ENCODE measurements at regions not wholly inside any gene's neighbourhood (a gene's known extent, or its start where the extent isn't known, plus 50 kb on each side); places are given as distances from the start of the nearest gene placed in this dataset.

DNA sequence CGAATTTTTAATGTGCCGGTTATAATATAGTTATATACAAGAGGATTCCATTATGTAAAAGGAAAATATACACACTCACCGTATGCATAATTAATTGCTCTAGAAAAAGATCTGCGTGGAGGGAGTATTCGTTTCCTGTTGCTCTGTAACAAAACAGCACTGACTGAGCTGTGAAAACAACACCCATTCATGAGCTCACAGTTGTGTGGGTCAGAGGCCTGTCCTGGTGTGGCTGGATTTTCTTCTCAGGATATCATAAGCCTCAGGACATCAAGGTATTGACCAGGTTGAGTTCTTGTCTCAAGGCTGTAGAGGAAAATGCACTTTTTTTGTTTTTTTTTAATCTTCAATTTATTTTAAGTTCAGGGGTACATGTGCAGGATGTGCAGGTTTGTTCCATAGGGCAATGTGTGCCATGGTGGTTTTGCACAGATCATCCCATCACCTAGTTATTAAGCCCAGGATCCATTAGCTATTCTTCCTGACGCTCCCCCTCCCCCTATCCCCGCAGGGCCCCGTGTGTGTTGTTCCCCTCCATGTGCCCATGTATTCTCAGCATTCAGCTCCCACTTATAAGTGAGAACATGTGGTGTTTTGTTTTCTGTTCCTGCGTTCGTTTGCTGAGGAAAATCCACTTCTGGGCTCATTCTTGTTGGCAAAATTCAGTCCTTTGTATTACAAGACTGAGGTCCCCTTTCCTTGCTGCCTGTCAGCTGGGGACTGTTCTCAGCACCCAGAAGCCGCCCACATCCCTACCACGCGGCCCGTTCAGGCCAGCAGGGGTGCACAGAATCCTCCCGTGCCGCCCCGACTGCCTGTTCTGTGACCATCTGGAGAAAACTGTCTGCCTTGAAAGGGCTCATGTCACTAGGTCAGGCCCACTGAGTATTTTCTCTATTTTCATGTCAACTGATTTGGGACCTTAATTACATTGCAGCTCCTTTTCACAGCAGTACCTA, 87.4 kb upstream of the ERRFI1 start:
- no peak for DNase-seq

DNA sequence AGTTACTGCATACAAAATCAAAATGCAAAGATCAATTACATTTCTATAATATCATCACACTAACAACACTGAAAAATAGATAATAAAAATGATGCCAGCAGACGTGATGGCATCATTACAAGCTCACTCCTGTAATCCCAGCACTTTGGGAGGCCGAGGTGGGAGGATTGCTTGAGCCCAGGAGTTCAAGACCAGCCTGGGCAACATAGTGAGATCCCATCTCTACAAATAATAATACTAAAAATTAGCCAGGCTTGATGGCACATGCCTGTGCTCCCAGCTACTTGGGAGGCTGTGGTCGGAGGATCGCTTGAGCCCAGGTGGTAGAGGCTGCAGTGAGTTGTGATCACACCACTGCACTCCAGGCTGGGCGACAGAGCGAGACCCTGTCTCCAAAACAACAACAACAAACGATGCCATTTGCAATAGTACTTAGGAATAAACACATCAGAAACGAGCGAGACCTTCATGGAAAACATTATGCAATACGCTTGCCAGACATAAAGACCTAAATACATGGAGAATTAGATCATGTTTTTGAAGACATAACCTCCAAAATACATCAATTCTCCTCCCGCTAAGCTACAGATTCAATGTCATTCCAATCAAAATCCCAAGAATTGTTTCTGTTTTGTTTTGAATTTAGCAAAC, 86.6 kb upstream of the ERRFI1 start:
- no peak for DNase-seq

DNA sequence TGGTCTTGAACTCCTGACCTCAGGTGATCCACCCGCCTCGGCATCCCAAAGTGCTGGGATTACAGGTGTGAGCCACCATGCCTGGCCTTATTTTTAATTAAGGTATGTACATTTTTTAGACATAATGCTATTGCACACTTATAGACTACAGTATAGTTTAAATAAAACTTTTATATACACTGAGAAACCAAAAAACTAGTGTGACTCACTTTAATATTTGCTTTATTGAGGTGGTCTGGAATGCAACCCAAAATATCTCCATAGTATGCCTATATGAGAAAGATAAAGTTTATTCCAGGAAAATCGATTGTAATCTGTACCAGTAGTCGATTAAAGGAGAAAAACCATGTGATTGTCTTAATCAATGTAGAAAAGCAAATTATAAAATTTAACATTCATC, 85.5 kb upstream of the ERRFI1 start:
- no peak for DNase-seq

DNA sequence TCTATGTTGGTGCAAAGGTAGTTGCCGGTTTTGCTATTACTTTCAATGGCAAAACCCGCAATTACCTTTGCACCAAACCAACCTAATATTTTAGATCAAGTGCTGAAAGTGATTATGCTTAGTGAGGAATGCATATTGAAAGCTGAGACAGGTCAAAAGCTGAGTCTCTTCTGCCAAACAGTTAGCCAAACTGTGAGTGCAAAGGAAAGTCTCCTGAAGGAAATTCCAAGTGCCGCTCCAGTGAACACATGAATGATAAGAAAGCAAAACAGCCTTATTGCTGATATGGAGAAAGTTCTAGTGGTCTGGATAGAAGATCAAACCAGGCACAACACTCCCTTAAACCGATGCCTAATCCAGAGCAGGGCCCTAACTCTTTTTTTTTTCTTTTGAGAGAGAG, 83.1 kb upstream of the ERRFI1 start:
- DNase-seq = no peak

DNA sequence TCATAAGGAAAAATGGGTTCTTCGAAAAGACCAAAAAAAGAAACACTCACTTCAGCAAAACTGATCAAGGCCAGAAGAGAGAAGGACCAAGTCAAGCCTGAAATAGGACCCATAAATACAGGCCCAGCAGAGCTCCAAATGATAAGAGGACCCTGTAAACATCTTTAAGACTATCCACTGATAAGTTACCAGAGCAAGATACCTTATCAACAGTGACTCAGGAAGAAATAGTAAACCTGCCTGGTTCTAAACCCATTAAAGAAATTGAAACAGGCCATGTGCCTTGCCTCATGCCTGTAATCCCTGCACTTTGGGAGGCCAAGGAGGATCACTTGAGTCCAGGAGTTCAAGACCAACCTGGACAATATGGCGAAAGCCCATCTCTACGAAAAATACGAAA, 81.8 kb upstream of the ERRFI1 start:
- no peak for DNase-seq

DNA sequence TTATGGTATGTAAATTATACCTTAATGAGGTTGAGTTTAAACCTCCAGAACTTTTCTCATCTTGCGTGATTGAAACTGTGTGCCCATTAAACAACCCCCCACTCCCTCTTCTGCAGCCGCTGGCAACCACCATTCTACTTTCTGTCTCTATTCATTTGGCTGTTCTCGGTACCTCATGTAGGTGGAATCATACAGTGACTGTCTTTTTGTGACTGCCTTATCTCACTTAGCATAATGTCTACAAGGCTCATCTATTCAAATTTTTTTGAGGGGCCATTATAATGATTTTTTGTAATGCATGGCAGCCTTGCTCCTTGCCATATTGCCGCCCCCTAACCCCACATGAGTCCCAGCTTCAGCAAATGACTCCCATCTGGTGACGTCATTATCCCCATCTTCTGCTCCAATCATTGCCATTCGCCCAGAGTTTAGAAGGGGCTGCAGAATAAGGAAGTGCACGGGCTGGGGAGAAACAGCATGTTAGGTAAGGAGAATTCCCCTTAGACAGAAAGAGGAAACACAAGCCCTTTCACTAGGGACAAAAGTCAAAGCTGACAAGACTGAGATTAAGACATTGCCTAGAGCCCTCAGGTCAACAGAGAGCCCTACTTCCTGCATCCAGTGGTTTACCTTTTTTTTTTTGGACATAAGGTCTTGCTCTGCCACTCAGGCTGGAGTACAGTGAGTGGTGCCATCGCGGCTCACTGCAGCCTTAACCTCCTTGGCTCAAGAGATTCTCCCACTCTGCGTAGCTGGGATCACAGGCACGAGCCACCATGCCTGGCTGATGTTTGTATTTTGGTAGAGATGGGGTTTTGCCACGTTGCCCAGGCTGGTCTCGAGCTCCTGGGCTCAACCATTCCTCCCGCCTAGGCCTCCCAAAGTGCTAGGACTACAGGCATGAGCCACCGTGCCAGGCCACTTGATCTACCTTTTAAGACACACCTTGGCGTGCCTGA, 78.4 kb upstream of the ERRFI1 start:
- DNase-seq = no peak

DNA sequence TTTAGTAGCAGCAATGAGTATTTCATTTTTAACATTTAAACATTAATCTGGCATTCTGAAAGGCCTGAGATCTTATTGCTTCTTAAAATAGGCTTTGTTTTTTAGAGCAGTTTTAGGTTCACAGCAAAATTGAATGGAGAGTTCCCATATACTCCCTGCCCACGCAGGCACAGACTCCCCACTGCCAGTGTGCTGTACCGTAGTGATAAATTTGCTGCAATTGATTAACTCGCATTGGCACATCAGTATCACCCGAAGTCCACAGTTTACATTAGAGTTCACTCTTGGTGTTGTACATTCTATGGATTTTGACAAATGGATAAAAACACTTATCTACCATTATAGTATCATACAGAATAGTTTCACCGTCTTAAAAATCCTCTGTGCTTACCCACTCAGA, 71.8 kb upstream of the ERRFI1 start:
- no peak for DNase-seq

DNA sequence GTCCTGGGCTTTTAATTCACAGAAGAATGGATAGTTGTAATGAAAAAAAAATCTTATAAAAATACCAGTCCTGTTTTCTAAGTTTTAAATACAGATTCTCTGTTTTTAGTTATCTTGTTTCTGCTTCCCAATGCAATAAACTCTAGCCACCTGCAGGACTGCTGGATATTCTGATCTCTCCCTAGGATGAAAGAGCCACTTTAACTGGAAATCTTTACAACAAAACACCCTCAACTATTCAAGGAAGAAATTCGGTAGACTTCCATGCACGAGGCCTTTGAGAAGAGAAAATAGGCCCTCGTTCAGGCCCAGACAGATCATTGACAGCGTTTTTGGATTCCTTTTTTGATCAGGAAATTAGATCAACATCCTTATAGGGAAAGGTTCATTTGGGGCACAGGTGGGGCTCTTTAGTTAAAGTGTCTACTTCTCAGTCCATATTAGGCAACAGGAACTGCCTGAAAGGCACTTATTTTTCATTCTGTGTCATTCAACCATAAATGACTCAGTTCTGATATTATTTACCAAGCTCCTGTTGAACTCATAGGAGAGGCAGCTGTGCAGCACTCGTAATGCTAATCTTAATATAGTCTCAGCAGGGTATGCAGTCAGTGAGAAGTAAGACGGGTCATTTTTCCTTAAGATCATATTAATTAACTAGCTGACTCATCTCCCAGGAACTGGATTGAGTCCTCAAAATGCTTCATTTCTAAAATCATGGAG, 71.1 kb upstream of the ERRFI1 start:
- no peak for DNase-seq

DNA sequence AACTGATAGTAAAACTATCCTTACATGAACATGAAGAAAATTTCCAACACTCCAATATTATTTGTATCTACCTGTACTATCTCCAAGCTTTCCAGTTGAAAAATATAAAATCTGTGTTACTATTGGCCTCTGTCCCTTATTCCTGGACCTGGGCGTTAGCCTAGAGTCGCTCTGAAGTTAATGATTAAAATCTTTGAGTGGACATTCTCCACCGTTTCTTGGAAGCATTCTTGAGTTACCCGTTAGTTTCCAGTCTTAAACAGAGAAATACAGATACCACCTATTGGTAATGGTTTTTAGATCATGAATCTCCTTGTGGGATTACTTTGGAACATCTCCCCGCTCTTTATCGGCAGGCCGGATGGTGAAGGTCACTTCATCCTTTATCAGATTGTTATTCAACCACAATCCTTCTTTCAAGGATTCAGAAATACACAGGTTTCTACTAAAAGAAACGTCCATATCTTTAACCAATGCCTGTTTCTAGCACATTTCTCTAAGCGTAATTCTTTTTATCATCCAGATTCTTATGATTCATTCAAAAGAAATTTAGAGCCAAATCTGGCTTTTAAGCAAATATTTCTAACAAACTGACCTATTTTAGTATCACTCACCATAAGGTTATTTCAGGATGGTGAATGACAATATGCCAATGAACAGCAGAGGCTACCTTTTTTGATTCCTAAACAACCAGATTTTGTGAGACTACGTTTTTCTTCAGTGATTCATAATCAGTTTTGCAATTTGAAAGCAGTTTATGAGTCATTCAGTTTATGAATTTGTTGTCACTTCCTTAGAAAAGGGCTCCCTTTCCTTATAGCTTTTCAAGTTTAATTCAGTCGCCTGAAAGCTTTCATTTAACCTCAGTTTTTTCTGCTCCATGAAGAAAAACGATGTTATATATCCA, 70.2 kb upstream of the ERRFI1 start:
- DNase-seq = no peak

DNA sequence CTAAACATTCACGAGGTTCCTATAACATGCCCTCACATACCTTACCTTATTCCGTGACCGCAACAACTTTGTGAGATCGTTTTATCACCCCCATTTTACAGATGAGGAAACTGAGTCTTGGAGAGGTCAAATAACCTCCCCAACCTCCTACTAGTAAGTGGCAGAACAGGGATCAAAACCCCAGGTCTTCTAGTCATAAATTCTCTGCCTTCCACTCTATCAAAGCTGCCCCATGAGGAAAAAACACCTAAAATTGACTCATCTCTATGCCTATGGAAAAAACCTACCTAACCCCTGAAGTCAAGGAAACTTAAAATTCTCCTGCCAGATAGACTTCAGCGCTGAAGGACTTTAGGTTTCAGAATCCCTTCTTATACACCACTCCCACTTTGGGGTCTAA, 69.5 kb upstream of the ERRFI1 start:
- no peak for DNase-seq

DNA sequence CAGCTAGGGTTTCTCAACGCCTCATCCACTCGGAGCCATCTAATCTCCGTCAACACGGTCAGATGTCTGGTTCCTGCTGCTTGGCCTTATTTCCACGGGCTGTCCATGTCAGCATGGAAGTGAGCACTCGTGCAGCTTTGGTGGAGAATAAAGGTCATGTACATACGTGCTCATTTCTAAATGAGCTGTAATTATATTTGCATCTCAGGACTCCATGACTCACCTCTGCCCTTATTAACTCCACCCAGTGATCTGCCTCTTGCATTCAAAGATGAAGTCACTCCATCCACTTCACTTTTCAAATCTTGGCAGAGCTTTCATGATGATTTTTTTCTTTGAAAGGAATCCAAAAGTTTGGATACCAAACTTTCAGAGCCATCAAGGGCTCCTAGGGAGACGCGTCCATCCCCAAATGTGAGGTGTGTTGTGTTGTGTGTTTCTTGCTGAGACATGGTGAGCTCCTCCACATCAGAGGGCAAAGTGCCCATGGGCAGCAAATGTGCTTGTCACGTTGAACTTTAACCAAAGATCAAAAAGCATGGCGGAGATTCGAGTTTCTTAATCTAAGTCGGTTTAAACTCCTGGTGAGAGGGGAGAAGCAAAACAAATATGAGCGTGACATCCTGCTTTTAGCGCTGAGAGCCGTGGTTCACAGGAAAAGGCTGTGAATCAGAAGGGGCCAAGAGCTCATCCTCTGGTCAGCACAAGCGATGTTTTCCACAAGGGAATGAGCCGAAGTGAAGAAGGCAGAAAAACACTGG, 68.6 kb upstream of the ERRFI1 start:
- DNase-seq = no peak

DNA sequence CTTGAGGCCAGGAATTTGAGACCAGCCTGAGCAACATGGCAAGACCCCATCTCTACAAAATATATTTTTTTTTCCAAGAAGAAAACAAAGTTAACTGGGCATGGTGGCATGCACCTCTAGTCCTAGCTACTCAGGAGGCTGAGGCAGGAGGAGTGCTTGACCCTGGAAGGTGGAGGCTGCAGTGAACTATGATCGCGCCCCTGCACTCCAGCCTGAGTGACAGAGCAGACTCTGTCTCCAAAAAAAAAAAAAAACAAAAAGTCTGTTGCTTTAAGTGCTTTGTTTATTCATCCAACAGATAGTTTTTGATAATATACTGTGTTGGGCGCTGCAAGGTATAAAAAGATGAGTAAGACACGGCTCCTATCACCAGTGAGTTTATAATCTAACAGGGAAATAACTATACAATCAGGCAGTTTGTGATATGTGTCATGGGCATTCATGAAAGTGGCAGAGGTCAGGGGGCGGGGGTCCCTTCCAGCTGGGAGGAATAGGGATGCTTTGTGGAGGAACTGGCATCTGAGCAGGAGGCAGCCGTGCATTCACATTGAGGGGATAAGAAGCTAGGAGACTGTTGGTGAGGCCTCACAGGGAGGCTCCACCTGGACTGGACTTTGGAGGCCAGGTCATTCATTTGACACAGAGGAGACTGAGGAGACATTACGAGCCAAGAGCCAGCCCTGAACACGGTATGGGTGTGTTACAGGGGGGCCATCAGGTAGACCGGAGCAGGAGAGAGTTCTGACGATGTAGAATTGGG, 67.3 kb upstream of the ERRFI1 start:
- DNase-seq = no peak

DNA sequence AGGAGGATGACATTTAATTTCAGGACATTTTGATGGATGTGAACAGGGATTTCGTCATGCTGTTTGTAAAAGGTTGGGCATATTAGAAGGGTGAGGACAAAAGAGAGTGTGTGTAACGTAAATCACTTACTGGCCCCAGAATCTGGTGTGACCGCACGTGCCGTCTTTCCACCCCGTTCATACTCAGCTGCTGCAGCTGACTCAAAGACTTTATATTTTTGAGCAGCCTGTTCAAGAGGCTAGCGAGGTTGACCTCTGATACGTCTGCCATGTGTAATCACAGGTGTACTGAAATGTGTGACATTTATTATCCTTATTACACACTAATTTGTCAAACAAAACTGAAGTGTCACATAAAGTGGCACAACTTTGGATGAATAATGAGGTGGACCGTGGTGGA, 66.5 kb upstream of the ERRFI1 start:
- no peak for DNase-seq

DNA sequence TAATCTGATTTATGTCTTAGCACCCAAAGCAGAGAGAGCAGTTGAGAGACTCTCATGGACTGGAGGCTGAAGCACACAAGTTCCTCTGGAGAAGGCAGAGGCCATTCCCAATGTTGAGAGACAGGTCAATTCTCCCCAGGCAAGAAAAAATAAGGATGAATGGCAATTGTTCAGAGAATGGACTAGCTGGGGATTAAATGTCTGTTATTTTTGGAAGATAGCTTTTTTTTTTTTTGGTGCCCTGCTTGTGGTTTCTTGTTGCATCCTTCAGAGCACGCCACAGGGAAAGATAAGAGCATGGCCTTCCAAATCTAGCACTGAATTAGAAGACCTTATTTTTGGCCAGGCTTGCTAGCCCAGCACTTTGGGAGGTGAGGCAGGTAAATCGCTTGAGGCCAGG, 65.6 kb upstream of the ERRFI1 start:
- no peak for DNase-seq

DNA sequence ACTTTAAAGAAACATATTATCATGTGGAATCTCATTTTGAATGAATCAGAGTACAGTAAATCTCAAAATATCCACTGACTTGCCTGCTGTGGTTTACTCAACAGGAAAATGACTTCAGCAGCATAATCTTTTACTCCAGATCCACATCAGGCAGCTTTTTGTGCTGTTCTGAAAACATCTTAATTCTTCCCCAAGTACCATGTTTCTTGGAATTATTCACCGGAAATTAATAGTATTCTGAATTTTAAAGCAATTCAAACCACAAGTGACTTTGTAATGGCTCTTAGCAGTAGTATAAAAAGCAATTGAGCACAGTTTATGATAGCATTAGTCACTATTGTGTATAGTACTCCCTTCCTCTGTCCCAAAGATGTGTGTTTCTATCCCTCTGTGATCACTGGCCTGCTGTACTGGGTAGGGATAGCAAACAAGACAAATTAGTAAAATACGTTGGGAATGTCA, 64.2 kb upstream of the ERRFI1 start:
- no peak for DNase-seq

DNA sequence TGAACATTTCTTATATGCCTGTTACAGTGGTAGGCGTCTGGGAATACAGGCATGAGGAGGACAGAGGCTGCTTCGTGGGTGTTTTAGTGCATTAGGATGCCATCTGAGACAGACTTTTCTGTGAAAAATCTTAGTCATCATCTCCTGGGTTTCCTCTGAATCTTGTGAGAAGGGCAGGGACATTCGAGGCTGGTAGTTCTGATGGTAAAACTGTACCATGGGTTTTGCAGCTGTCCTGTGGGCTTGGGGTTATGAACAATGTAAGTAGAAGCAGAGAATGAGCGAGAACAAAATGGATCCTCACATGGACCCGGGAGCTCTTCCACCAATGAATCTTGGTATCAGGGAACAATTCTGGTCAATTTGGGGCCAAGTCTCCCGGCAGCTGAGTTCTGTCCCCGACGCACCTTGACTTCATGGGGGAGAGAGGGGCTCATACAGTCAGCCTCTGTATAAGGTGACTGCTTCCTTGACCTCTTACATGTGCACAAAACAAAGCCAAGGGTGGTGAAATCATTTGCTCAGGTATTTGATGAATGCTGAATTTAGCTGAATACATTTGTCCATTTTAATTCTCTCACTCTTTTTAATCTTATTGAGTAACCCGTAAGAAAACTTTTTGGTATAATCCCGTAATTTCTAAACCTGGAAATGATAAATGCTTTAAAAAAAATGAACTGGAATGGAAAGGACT, 63.6 kb upstream of the ERRFI1 start:
- no peak for DNase-seq

DNA sequence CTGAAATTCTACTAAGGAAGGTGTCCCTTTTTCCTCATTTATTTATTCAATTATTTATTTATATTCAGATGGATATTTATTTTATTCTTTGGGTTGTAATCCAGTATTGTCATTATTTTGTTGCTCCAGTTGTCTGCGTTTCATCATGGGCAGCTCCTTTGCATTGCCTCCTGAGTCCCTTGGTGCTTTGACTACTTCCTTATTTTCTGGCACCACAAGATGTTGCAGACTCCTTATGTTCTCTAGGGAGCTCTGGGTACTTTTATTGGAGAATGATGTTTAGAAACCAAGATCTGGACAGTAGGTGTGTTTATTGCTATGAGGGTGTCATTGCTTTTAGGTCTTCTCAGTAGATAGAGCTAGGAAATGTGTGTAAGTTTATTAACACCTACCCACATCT, 59.9 kb upstream of the ERRFI1 start:
- no peak for DNase-seq

DNA sequence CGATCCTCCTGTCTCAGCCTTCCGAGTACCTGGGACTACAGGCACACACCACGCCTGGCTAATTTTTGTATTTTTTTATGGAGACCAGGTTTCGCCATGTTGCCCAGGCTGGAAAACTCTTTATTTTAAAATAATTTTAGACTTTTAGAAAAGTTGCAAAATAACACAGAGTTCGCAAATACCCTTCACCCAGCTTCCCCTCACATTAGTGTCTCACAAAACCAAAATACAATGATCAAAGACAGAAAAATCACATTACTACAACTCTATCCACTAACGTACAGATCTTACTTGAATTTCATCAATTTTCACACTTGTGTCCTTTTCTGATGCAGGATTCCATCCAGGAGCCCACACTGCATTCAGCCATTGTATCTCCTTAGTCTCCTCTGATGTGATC, 58.8 kb upstream of the ERRFI1 start:
- no peak for DNase-seq
